Activated CD8-positive, alpha-beta memory T cell treated with anti-CD3 and anti-CD28 coated beads, Interleukin-2, amount 10 ng/mL, durations not matched to agents 7 days and 5 days (primary cell): ENCODE measurements at regions not wholly inside any gene's neighbourhood (a gene's known extent, or its start where the extent isn't known, plus 50 kb on each side); places are given as distances from the start of the nearest gene placed in this dataset.

Source experiments
- ATAC-seq: fragments of 150-1000 bp; cut with Tn5 transposase; one replicate; pipeline ENCODE4 v1.10.0; 2021; ENCODE audit warnings: moderate library complexity
- CTCF ChIA-PET: fragments of 350-600 bp; sonication (Branson Sonifier 250); formaldehyde crosslinking; loops from one replicate; lab custom pipeline; 2021; ENCODE audit warnings: antibody characterized with exemption; lab: Charles Lee
- DNase-seq: peaks from one replicate; pipeline ENCODE4 v3.0.0-alpha.2; 2020
- H3K27ac Mint-ChIP-seq: one replicate; pipeline ENCODE4 v1.8.0; 2021; ENCODE audit warnings: mild to moderate bottlenecking, mixed read lengths
- H3K27me3 Mint-ChIP-seq: one replicate; pipeline ENCODE4 v1.8.0; 2021; ENCODE audit warnings: mixed read lengths
- H3K36me3 Mint-ChIP-seq: one replicate; pipeline ENCODE4 v1.8.0; 2021; ENCODE audit warnings: mild to moderate bottlenecking, mixed read lengths
- H3K4me1 Mint-ChIP-seq: one replicate; pipeline ENCODE4 v1.8.0; 2021; ENCODE audit warnings: mixed read lengths
- H3K4me3 Mint-ChIP-seq: one replicate; pipeline ENCODE4 v1.8.0; 2021; ENCODE audit warnings: mild to moderate bottlenecking, moderate library complexity, mixed read lengths
- H3K9me3 Mint-ChIP-seq: one replicate; pipeline ENCODE4 v1.8.0; 2022; ENCODE audit warnings: low read depth, mixed read lengths

DNA sequence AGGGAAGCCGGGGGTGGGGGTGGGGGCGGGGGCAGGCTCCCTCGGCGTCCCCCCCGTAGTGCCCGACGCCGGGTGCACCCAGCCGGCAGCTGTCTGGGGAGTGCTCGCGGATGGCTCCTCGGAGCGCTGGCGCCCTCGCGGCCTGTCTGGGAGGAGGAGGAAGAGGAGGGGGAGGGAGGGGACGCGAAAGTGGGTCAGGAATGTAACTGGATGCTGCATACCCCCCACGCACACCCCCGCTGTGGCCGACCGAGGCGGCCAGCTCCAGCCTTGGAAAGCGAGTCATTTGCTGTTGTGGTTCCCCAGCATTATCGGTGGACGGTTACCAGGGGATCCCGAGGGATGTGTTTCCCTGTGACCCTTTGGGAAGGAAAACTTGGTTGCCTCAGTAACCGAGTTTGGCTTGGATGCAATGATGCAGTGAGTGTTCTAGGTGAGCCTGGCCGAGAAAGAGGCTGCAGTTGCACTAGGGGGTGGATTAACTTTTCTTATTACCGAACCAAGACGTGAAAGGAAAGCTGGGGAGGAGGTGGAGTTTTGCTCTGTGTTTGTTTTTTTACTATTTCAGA, 55.2 kb upstream of the RREB1 start:
- CTCF ChIA-PET = no interaction called here
- peak overlapping the region; percentile 32 for H3K4me3 Mint-ChIP-seq
- no peak overlapping the region for H3K27ac Mint-ChIP-seq
- ATAC-seq (peak; percentile 17), DNase-seq (no peak)
- peaks cover 4% of the 10 kb centered on the region for H3K4me1 Mint-ChIP-seq
- H3K27me3 Mint-ChIP-seq = peaks cover 39% of the 10 kb centered on the region
- no peaks in the 10 kb centered on the region for H3K9me3 Mint-ChIP-seq
- H3K36me3 Mint-ChIP-seq = no peaks in the 10 kb centered on the region

DNA sequence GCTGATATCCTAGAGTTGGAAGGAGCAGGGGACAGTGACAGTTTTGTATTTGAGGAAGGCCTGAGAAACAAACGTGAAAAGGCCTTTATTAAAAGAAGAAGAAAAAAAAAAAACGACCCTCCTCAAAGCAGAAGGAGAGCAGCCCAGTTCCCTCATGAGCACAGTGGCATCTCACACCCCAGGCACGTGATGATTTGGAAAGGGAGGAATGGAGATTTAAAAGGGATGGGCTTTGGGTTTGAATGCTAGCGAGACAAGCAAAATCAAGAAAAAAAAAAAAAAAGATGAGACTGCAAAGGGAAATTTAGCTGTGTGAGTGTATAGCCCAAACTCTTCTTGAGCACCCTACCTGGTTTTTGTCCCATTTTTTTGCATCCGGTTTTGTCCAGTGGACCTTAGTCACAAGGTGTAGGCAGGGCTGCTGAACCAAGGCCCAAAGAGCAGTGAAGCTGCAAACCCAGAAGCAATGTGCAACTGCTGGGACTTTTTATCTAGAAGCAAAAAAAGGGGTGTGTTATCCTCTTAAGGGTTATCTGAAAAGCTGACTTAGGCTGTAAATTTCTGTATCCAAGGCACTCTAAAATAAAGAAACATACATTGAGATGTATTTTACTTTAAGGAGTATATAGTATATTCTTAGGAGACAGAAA, 54.5 kb upstream of the RREB1 start:
- ATAC-seq (no peak), DNase-seq (no peak)
- Mint-ChIP-seq H3K9me3 (no peaks in the 10 kb centered on the region), H3K4me3 (no peak overlapping the region), H3K27ac (no peak overlapping the region), H3K27me3 (peaks cover 41% of the 10 kb centered on the region), H3K4me1 (peaks cover 5% of the 10 kb centered on the region), H3K36me3 (no peaks in the 10 kb centered on the region)
- CTCF ChIA-PET = interaction anchor here (1.3 to 1.5 kb wide), 2 partner anchors 20 to 351 kb away, joined by 3 to 4 read pairs; no protein-coding TSS in a partner anchor
